Ovary (tissue), 7 donors: ENCODE measurements at regions not wholly inside any gene's neighbourhood (a gene's known extent, or its start where the extent isn't known, plus 50 kb on each side); places are given as distances from the start of the nearest gene placed in this dataset.

Experiments used
- DNase-seq, 5 donors: peaks; one replicate each; pipeline ENCODE4 v3.0.0-alpha.2; 2019 to 2020
- H3K27ac ChIP-seq, 2 donors: fragments of 200-600 bp; one replicate each; pipeline versions ENCODE4 v1.5.1 to v1.8.0; 2019 to 2022
- H3K27me3 ChIP-seq: fragments of 200-600 bp; one replicate; pipeline ENCODE4 v1.8.0; 2022
- H3K36me3 ChIP-seq: fragments of 200-600 bp; sonication (generic); one replicate; pipeline ENCODE4 v1.5.1; 2019
- H3K4me1 ChIP-seq: one replicate; pipeline ENCODE4 v1.8.1; 2013; ENCODE audit warnings: mild to moderate bottlenecking, moderate library complexity; ENCODE audit not compliant: insufficient read depth
- H3K4me3 ChIP-seq: fragments of 200-600 bp; sonication (generic); one replicate; pipeline ENCODE4 v1.5.1; 2017
- H3K9me3 ChIP-seq, 2 donors: fragments of 200-600 bp in 1 of 2; sonication (generic) in 1 of 2; one replicate each; pipeline versions ENCODE4 v1.5.1 to v1.8.1; 2013 to 2019; ENCODE audit warnings: mild to moderate bottlenecking in 1 of 2, moderate library complexity in 1 of 2
- CTCF ChIP-seq, 3 donors: fragments of 450-650 bp in 2 of 3; fragments of 200-600 bp in 1 of 3; IDR thresholded peaks; one replicate each; pipeline versions ENCODE4 v1.5.1 to v1.8.0; 2016 to 2022; ENCODE audit warnings: antibody characterized with exemption in 3 of 3, mild to moderate bottlenecking in 1 of 3
- EP300 ChIP-seq: sonication (generic); formaldehyde crosslinking; IDR thresholded peaks from one replicate; pipeline ENCODE4 v1.6.1; 2017; ENCODE audit warnings: antibody characterized with exemption
- POLR2A ChIP-seq: fragments of 450-650 bp; IDR thresholded peaks from one replicate; pipeline ENCODE4 v1.6.1; 2017; ENCODE audit warnings: antibody characterized with exemption, mild to moderate bottlenecking, moderate library complexity
- whole genome bisulfite sequencing, 3 donors: extraction: QIAGEN DNeasy Blood & Tissue Kit in 1 of 3; methylation state at CpG; one replicate each; pipeline versions ENCODE4 v1.1.5 to v1.1.7; 2013 to 2017; 5-methylcytosine and 5-hydroxymethylcytosine counted together
- intact Hi-C, 4 donors: fragments of 100-400 bp; cut with DNase I; formaldehyde crosslinking; loops; one replicate each; pipeline versions ENCODE4 v1.11.0 to v1.15.1; 2022 to 2023
- donor health status: DM: no; HTN: no; CAD: no; lungs with moderate emphysema.
- donor health status: DM: no; HTN: no; CAD: no.
- donor health status: Bipolar disorder and iron deficiency.
- donor health status: DM: no; HTN: no; CAD: no.
- donor health status: DM: yes; HTN: yes; CAD: no.

GRCh38 chrX:45885931-45886330 lies 659.3 kb downstream of the ZNF674 start:
- intact Hi-C loops = no loop called here
- TF ChIP-seq CTCF (IDR thresholded peaks at IDR 0.05) (no peak), EP300 (no peak), POLR2A (no peak)
- WGBS, 3 donors = 81 to 85% (median 82%) methylated on average over 2 of the region's 2 CpGs
- no peak for DNase-seq
- Histone ChIP-seq H3K27me3 (no peaks in the 10 kb centered on the region), H3K36me3 (no peaks in the 10 kb centered on the region), H3K27ac (no peak overlapping the region), H3K9me3 (no peaks in the 10 kb centered on the region), H3K4me3 (no peak overlapping the region), H3K4me1 (no peaks in the 10 kb centered on the region)

DNA sequence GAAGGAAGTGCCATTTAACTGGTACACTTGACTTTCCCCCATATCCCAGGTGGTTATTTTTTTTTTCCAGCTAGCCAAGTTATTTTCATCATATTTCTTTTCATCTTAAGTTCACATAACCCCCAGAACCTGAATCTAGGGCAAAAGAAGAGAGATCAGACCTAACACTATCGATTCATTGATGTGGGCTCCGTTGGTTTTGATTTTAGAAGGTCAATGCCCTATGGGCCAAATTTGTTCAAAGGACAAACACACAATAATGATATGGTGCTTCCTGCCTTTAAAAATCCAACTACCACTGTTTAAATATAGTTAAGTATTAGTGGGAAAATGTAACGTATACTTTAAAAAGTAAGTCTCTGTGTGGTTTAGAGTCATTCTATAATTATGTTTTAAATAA lies 665.7 kb downstream of the ZNF674 start:
- Histone ChIP-seq H3K27ac (no peak overlapping the region), H3K36me3 (no peaks in the 10 kb centered on the region), H3K9me3 (no peaks in the 10 kb centered on the region), H3K4me1 (no peaks in the 10 kb centered on the region), H3K4me3 (no peak overlapping the region), H3K27me3 (no peaks in the 10 kb centered on the region)
- intact Hi-C loops = no loop called here
- DNase-seq = no peak
- 68 to 79% (median 75%) methylated on average over 3 of the region's 3 CpGs for WGBS, 3 donors
- TF ChIP-seq POLR2A = no peak
- no peak for TF ChIP-seq CTCF (IDR thresholded peaks at IDR 0.05)
- no peak for TF ChIP-seq EP300

GRCh38 chrX:45876206-45876605 lies 669.0 kb downstream of the ZNF674 start:
- Histone ChIP-seq H3K36me3 (no peaks in the 10 kb centered on the region), H3K4me3 (no peak overlapping the region), H3K27me3 (no peaks in the 10 kb centered on the region), H3K27ac (no peak overlapping the region), H3K4me1 (no peaks in the 10 kb centered on the region), H3K9me3 (no peaks in the 10 kb centered on the region)
- intact Hi-C loops = no loop called here
- no peak for DNase-seq
- 74 to 80% (median 79%) methylated on average over 4 of the region's 4 CpGs for WGBS, 3 donors
- TF ChIP-seq CTCF (IDR thresholded peaks at IDR 0.05) = no peak
- no peak for TF ChIP-seq EP300
- no peak for TF ChIP-seq POLR2A

DNA sequence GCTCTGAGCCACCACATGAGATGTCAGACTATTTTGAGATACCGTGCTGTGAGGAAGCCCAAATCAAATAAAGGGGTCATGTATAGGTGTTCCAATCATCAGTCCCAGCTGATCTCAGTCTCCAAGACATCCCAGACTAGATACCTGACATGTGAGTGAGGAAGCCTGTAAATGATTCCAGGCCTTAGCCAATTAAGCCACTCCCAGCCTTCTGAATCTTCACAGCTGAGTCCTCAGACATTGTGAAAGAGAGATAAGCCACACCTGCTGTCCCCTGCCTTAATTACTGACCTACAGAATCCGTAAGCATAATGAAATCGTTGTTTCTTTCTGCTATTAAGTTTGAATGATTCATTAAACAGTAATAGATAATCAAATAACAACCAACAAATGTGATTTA lies 671.4 kb downstream of the ZNF674 start:
- 56 to 63% (median 59%) methylated on average over 3 of the region's 3 CpGs for WGBS, 3 donors
- H3K9me3 ChIP-seq = no peaks in the 10 kb centered on the region
- no peak overlapping the region for H3K27ac ChIP-seq
- DNase-seq = no peak
- no peak overlapping the region for H3K4me3 ChIP-seq
- no peaks in the 10 kb centered on the region for H3K27me3 ChIP-seq
- intact Hi-C loops = no loop called here
- H3K36me3 ChIP-seq = no peaks in the 10 kb centered on the region
- TF ChIP-seq EP300 = no peak
- no peak for TF ChIP-seq CTCF (IDR thresholded peaks at IDR 0.05)
- no peak for TF ChIP-seq POLR2A
- H3K4me1 ChIP-seq = no peaks in the 10 kb centered on the region

DNA sequence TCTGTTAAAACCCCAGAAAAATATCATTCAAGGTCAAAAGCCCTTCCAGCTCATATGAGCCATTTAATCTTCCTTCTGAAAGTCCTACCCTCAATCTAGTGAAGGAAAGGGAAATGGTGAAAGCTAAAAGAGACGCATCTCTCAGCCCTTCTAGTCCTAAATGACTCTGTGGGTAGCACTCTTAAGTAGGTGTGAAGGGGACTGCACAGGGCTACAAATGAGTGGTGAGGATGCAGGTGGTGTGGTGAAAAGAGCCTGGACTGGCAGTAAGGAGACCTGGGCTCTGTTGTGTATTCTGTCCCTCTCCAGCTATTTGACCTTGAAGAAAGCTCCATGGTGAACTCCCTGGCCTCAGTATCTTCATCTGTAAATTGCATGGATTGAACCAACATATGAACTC lies 671.8 kb upstream of the DIPK2B start:
- H3K9me3 ChIP-seq = no peaks in the 10 kb centered on the region
- intact Hi-C loops = no loop called here
- no peaks in the 10 kb centered on the region for H3K36me3 ChIP-seq
- no peak overlapping the region for H3K27ac ChIP-seq
- no peak overlapping the region for H3K4me3 ChIP-seq
- H3K27me3 ChIP-seq = no peaks in the 10 kb centered on the region
- no peak for DNase-seq
- no peak for TF ChIP-seq CTCF (IDR thresholded peaks at IDR 0.05)
- H3K4me1 ChIP-seq = no peaks in the 10 kb centered on the region
- 69 to 93% (median 70%) methylated on average over 1 of the region's 1 CpG for WGBS, 3 donors
